GM21367 (cell line): ENCODE measurements at regions not wholly inside any gene's neighbourhood (a gene's known extent, or its start where the extent isn't known, plus 50 kb on each side); places are given as distances from the start of the nearest gene placed in this dataset.

ENCODE experiments used
- ATAC-seq: cut with Tn5 transposase; IDR thresholded peaks from one replicate; pipeline ENCODE4 v1.9.1; 2021; ENCODE audit not compliant: unreplicated experiment

GRCh38 chr10:83248106-83248631 lies 891.1 kb upstream of the GHITM start:
- ATAC-seq = no peak

- no peak for ATAC-seq
Measured at GRCh38 chr10:83250396-83250795, 888.9 kb upstream of the GHITM start.

DNA sequence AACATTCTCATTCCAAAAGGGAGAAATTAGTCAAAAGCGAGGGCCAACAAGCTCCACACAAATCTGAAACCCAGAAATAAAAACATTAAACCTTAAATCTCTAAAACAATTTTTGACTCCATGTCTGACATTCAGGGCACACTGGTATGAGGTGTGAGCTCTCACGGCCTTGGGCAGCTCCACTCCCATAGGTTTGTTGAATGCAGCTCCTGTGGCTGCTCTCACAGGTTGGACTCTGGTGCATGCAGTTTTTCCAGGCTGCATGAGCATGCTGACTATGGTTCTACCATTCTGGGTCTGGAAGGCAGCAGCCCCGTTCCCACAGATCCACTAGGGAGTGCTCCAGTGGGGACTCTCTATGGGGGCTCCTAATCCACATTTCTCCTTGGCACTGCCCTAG lies 887.1 kb upstream of the GHITM start:
- no peak for ATAC-seq

DNA sequence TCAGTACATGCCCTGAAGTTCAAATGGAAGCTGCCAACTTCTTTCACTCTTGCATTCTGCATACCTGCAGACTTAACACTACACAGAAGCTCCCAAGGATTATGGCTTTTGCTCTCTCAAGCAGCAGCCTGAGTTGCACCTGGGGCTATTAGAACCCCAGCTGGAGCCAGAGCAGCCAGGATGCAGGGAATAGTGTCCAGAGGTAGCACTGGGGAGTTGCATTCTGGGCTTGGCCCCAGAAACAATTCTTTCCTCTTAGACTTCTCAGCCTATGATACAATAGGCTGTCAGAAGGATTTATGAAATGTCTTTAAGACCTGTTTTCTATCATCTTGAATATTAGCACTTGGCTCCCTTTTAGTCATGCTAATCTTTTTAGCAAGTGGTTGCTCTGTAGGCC lies 886.7 kb upstream of the GHITM start:
- ATAC-seq = no peak

DNA sequence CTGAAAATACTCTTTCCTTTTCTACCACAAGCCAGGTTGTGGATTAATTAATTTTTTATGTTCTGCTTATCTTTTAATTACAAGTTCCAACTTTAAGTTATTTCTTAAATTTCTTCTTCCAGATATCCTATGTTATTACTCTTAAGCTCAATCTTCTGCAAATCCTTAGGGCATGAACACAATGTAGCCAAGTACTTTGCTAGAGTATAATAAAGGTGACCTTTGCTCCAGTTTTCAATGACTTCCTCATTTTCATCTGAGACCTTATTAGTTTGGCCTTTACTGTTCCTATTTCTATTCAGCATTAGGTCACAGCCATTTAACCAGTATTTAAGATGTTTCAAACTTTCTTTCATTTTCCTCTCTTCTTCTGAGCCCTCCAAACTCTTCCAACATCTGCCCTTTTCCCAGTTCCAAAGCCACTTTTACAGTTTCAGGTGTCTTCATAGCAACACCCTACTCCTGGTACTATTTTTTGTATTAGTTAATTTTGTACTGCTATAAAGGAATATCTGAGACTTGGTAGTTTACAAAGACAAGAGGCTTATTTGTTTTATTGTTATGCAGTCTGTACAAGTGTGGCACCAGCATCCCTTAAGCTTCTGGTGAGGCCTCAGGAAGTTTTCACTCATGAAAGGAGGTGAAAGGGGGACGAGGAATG lies 886.2 kb upstream of the GHITM start:
- ATAC-seq = no peak

DNA sequence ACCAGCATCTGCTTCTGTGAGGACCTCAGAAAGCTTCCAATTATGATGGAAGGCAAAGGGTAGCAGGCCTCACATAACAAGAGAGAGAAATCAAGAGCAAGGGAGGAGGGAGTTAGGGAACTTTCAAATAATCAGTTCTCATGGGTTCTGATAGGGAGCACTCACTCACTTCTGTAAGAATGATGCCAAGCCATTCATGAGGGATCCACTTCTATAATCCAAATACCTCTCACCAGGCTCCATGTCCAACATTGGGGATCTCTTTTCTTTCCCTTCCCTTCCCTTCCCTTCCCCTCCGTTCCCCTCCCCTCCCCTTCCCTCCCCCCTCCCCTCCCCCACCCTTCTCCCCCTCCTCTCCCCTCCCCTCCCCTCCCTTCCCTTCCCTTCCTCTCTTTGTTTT lies 884.6 kb upstream of the GHITM start:
- no peak for ATAC-seq

- no peak for ATAC-seq
Measured at GRCh38 chr10:83262434-83262833, 876.9 kb upstream of the GHITM start.

DNA sequence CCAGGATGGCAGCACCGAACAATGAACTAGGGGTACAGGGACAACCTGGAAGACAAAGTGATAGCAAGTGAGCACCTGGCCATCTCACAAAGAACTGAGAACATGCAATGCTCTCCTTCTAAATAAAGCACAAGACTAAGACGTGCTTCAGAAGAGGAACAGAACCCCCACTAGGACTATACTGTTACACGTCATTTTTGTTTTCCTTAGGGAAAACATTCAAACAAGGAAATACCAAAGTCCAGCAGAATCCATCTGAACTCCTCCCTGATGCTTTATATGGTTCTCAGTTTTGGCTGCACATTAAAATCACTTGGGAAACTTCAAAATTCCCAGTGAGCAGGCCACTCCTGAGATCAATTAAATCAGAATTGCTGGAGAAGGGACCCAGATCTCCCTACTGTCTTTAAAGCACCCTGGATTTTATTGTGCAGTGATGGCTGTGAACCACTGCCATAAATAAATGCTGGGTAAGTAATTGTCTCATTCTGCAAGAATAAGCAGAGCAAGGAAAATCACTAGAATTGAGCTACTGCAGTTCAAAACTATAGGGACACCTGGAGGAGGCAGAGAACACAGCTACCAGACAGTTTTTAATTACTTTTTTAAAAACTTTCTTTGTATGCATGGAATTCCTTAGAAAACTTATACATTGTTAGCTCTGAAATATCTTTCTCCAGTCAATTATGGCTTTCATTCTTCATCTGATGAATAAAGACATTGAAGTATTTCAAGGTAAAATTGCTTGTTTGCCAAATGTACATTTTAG lies 866.5 kb upstream of the GHITM start:
- ATAC-seq = no peak

GRCh38 chr10:83274088-83274487 lies 865.2 kb upstream of the GHITM start:
- ATAC-seq = no peak

GRCh38 chr10:83276971-83277370 lies 862.3 kb upstream of the GHITM start:
- no peak for ATAC-seq

DNA sequence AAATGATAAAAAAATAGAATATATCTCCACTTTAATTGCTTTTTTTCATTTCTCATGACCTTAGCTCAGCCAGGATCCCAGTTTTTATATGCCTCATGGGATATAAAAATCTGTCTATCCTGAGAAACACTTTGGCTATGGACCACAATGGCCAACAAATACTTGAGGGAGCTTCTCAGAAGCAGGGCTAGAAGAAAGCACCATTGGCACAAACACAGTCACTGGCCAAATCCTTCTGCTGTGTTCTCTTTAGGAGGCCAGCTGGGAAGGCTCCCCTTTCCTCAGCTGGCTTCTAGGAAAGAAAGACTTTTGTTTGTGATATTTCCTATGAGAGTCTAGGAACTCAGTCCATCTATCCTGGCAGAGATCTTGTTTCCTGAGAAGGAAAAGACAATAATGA lies 856.2 kb upstream of the GHITM start:
- ATAC-seq = no peak

- ATAC-seq = no peak
Measured at GRCh38 chr10:83287374-83287773, 851.9 kb upstream of the GHITM start.

GRCh38 chr10:83289373-83289772 lies 849.9 kb upstream of the GHITM start:
- ATAC-seq = no peak

DNA sequence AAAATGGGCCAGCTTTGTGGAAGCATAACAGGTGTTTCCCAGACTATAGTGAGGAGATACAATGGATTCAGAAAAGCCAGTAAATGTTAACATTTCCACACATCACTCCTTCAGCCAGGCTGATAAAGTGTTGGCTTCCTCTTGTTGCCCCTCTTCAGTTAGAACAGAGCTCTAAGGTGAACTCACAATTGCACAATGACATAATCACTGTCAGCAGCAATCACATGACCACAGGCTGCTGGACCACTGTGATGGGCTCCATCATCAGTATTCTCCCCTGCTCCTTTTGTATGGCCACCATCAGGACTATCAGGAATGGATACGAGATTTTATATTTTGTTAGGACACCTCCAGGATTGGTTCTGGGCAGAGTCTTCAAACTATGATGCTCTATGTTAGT lies 849.4 kb upstream of the GHITM start:
- no peak for ATAC-seq

GRCh38 chr10:83301732-83302131 lies 837.6 kb upstream of the GHITM start:
- ATAC-seq = no peak

DNA sequence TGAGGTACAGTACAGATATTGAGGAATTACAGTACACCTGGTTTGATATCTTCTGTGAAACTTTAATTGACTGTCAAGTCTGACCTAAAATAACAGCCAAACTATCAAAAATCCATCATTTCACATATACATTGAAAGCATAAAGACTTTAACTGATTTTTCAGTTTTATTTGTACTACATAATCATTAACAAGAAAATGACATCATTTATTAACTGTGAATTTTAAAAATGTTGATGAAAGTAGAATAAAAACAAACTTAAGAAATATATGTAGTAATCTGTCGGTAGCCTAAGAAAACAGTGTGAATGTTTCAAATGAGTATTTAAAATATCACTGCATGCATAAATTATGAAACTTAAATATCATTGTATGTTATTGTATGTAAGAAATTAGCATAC lies 836.7 kb upstream of the GHITM start:
- no peak for ATAC-seq

GRCh38 chr10:83310688-83311087 lies 828.6 kb upstream of the GHITM start:
- no peak for ATAC-seq

DNA sequence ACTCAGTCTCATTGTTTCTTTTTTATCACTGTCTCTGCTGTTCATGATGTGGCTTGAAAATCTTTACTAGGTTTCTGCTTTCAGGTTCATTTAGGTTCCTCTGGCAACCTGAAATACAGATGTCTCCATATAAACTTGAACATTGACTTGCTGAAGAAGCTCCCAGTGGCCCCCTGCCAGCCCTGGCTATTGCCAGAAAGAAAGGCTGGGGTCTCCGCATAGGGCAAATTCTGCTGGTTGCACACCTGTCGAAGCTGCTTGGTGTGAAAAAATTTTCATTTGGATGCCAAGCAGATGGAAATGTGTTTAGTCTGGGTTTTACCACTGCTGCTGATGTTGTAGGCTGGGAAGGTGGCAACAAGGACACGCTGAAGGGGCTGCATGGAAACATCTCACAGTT lies 826.7 kb upstream of the GHITM start:
- no peak for ATAC-seq

DNA sequence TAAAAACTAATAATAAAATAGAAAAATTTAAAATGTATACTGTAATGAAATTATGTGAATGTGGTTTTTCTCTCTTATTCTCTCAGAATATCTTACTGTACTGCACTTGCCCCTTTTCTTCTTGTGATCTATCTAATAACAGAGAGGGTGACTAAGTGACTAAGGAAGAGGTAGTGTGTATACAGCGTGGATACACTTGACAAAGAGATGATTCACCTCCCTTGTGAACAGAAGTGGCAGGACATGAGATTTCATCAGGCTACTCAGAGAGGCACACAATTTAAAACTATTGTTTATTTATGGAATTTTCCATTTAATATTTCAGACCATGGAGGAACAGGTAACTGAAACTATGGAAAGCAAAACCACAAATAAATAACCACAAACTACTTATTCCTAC lies 806.6 kb upstream of the GHITM start:
- no peak for ATAC-seq

GRCh38 chr10:83333566-83333965 lies 805.7 kb upstream of the GHITM start:
- ATAC-seq = no peak

DNA sequence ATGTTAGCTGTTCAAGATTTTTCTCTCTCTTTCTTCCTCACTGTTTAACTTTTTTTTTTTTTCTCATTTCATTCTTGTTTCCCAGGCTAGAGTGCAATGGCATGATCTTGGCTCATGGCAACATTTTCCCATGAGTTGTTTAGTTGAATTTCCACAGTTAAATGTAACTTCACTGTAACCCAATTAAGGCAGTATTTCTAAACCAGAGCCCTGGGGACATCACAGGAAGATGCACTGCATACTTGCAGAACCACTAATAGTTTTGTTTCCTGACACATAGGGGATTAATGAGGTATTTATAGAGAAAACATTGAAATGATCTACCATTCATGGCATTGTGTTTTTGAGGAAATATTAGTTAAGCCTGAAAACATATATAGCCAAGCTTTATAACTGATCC lies 795.6 kb upstream of the GHITM start:
- no peak for ATAC-seq

- no peak for ATAC-seq
Measured at GRCh38 chr10:83346266-83346910, 792.9 kb upstream of the GHITM start.
